ENCODE measurements at regions not wholly inside any gene's neighbourhood (a gene's known extent, or its start where the extent isn't known, plus 50 kb on each side); places are given as distances from the start of the nearest gene placed in this dataset.

- TF ChIP-seq POLR2AphosphoS5 (IDR thresholded peaks at IDR 0.05; ENCODE audit: low read depth, low read length) (no peak), TCF7L2 (IDR thresholded peaks at IDR 0.05; ENCODE audit: low read depth, low read length) (no peak), CTCF (IDR thresholded peaks at IDR 0.05) (no peak), SIN3A (IDR thresholded peaks at IDR 0.05; ENCODE audit: borderline replicate concordance, insufficient read depth, low read depth, low read length) (no peak), REST (IDR thresholded peaks at IDR 0.05; ENCODE audit: insufficient read depth in 1 of 2, low read depth in 2 of 2, low read length in 1 of 2) (no peak)
Measured at GRCh38 chr10:109191341-109191740, 732.0 kb downstream of the XPNPEP1 start.

All from Panc1 (cell line).